H9 (cell line): ENCODE measurements at regions not wholly inside any gene's neighbourhood (a gene's known extent, or its start where the extent isn't known, plus 50 kb on each side); places are given as distances from the start of the nearest gene placed in this dataset.

ENCODE experiments used
- DNase-seq: peaks from one replicate; pipeline ENCODE4 v3.0.0-alpha.2; 2017
- H2AFZ ChIP-seq: one replicate; pipeline ENCODE4 v1.6.1; 2013; ENCODE audit warnings: mild to moderate bottlenecking, low read length, control low read depth, moderate library complexity
- H2AK5ac ChIP-seq: 2 replicates; pipeline ENCODE4 v1.6.1; 2013; ENCODE audit warnings: low read length, control low read depth, mixed read lengths; ENCODE audit not compliant: insufficient read length
- H2BK120ac ChIP-seq: one replicate; pipeline ENCODE4 v1.6.1; 2013; ENCODE audit warnings: low read depth, mild to moderate bottlenecking, low read length, control low read depth, inconsistent platforms; ENCODE audit not compliant: poor library complexity, severe bottlenecking
- H2BK12ac ChIP-seq: 2 replicates; pipeline ENCODE4 v1.6.1; 2013; ENCODE audit warnings: low read length, control low read depth, mixed read lengths, low read depth; ENCODE audit not compliant: insufficient read length
- H2BK15ac ChIP-seq: 2 replicates; pipeline ENCODE4 v1.6.1; 2013; ENCODE audit warnings: low read depth, low read length, control low read depth
- H2BK20ac ChIP-seq: one replicate; pipeline ENCODE4 v1.6.1; 2013; ENCODE audit warnings: low read depth, mild to moderate bottlenecking, low read length, control low read depth, inconsistent platforms; ENCODE audit not compliant: poor library complexity, severe bottlenecking
- H2BK5ac ChIP-seq: 2 replicates; pipeline ENCODE4 v1.6.1; 2013; ENCODE audit warnings: low read length, control low read depth, mixed read lengths; ENCODE audit not compliant: insufficient read length
- H3K14ac ChIP-seq: 2 replicates; pipeline ENCODE4 v1.6.1; 2013; ENCODE audit warnings: low read length, control low read depth; ENCODE audit not compliant: insufficient read depth
- H3K18ac ChIP-seq: 2 replicates; pipeline ENCODE4 v1.6.1; 2013; ENCODE audit warnings: low read depth, mild to moderate bottlenecking, mixed read lengths, low read length, control low read depth; ENCODE audit not compliant: insufficient read length
- H3K23ac ChIP-seq: 2 replicates; pipeline ENCODE4 v1.6.1; 2013; ENCODE audit warnings: low read length, control low read depth, mixed read lengths, low read depth; ENCODE audit not compliant: insufficient read length
- H3K23me2 ChIP-seq: 2 replicates; pipeline ENCODE4 v1.6.1; 2013; ENCODE audit warnings: low read depth, mild to moderate bottlenecking, mixed read lengths, low read length, control low read depth; ENCODE audit not compliant: insufficient read length, poor library complexity, severe bottlenecking
- H3K27ac ChIP-seq: 2 replicates; pipeline ENCODE4 v1.5.1; 2013; ENCODE audit warnings: low read length, control low read depth, mixed read lengths, low read depth; ENCODE audit not compliant: insufficient read length
- H3K27me3 ChIP-seq: 2 replicates; pipeline ENCODE4 v1.6.1; 2013; ENCODE audit warnings: low read length, control low read depth, inconsistent platforms; ENCODE audit not compliant: insufficient read depth
- H3K4ac ChIP-seq: 2 replicates; pipeline ENCODE4 v1.6.1; 2013; ENCODE audit warnings: low read depth, mild to moderate bottlenecking, control low read depth, inconsistent platforms, low read length, moderate library complexity
- H3K4me1 ChIP-seq: 2 replicates; pipeline ENCODE4 v1.6.1; 2013; ENCODE audit warnings: low read length, control low read depth, inconsistent platforms; ENCODE audit not compliant: insufficient read depth
- H3K4me2 ChIP-seq: 2 replicates; pipeline ENCODE4 v1.6.1; 2013; ENCODE audit warnings: low read length, control low read depth, mixed read lengths; ENCODE audit not compliant: insufficient read length, insufficient read depth
- H3K56ac ChIP-seq: 2 replicates; pipeline ENCODE4 v1.6.1; 2013; ENCODE audit warnings: low read depth, mild to moderate bottlenecking, mixed read lengths, low read length, control low read depth; ENCODE audit not compliant: insufficient read length
- H3K79me1 ChIP-seq: 2 replicates; pipeline ENCODE4 v1.6.1; 2013; ENCODE audit warnings: low read depth, mild to moderate bottlenecking, moderate library complexity, low read length, control low read depth, inconsistent platforms; ENCODE audit not compliant: insufficient read depth, poor library complexity, severe bottlenecking
- H3K79me2 ChIP-seq: 2 replicates; pipeline ENCODE4 v1.6.1; 2013; ENCODE audit warnings: low read length, control low read depth, inconsistent platforms; ENCODE audit not compliant: insufficient read depth
- H3K9ac ChIP-seq: 2 replicates; pipeline ENCODE4 v1.6.1; 2013; ENCODE audit warnings: low read length, control low read depth, mixed read lengths; ENCODE audit not compliant: insufficient read length; ENCODE audit errors: extremely low read depth
- H3K9me3 ChIP-seq: one replicate; pipeline ENCODE4 v1.6.1; 2013; ENCODE audit warnings: low read depth, low read length, inconsistent platforms; ENCODE audit not compliant: control insufficient read depth
- H3T11ph ChIP-seq: one replicate; pipeline ENCODE4 v1.6.1; 2013; ENCODE audit warnings: mild to moderate bottlenecking, low read length, control low read depth, inconsistent platforms
- H4K20me1 ChIP-seq: one replicate; pipeline ENCODE4 v1.6.1; 2013; ENCODE audit not compliant: control insufficient read depth, insufficient read length, insufficient read depth
- H4K5ac ChIP-seq: 2 replicates; pipeline ENCODE4 v1.6.1; 2013; ENCODE audit warnings: low read depth, mild to moderate bottlenecking, mixed read lengths, low read length, control low read depth; ENCODE audit not compliant: insufficient read length
- H4K8ac ChIP-seq: replicated peaks from 2 replicates; pipeline ENCODE4 v1.6.1; 2013; ENCODE audit warnings: low read length, control low read depth, mixed read lengths, low read depth; ENCODE audit not compliant: insufficient read length
- H4K91ac ChIP-seq: 2 replicates; pipeline ENCODE4 v1.6.1; 2013; ENCODE audit warnings: low read depth, mild to moderate bottlenecking, moderate library complexity, mixed read lengths, low read length, control low read depth; ENCODE audit not compliant: insufficient read length
- H3K27ac Mint-ChIP-seq, 3 experiments: 2 replicates in 2 of 3; 3 replicates in 1 of 3; pipeline ENCODE4 v1.8.0; 2020 to 2021; ENCODE audit warnings: mixed read lengths in 3 of 3, mild to moderate bottlenecking in 1 of 3, moderate library complexity in 1 of 3
- H3K27me3 Mint-ChIP-seq: 2 replicates; pipeline ENCODE4 v1.8.0; 2021; ENCODE audit warnings: low read depth, mild to moderate bottlenecking, moderate library complexity, mixed read lengths
- H3K36me3 Mint-ChIP-seq, 3 experiments: 2 replicates in 2 of 3; 3 replicates in 1 of 3; pipeline ENCODE4 v1.8.0; 2020 to 2021; ENCODE audit warnings: low read depth in 3 of 3, mixed read lengths in 3 of 3; ENCODE audit not compliant: insufficient read depth in 1 of 3
- H3K4me1 Mint-ChIP-seq, 2 experiments: 2 replicates each; pipeline ENCODE4 v1.8.0; 2020; ENCODE audit warnings: mixed read lengths in 2 of 2
- H3K4me3 Mint-ChIP-seq, 2 experiments: 2 replicates in 1 of 2; 3 replicates in 1 of 2; pipeline ENCODE4 v1.8.0; 2020 to 2021; ENCODE audit warnings: mild to moderate bottlenecking in 2 of 2, mixed read lengths in 2 of 2, moderate library complexity in 1 of 2
- H3K9me3 Mint-ChIP-seq, 2 experiments: 2 replicates in 1 of 2; 3 replicates in 1 of 2; pipeline ENCODE4 v1.8.0; 2020; ENCODE audit warnings: mild to moderate bottlenecking in 2 of 2, mixed read lengths in 2 of 2, moderate library complexity in 1 of 2
- CTCF ChIP-seq: fragments of 200-600 bp; sonication (generic); conservative IDR thresholded peaks from 3 replicates; pipeline ENCODE4 v1.8.0; 2021; ENCODE audit warnings: antibody characterized with exemption, mild to moderate bottlenecking
- WGBS: extraction: QIAGEN DNeasy Blood & Tissue Kit; methylation state at CpG from one replicate; pipeline ENCODE4 v1.1.7; 2013; ENCODE audit warnings: missing lambda C conversion rate, low lambda C conversion rate, mixed read lengths; ENCODE audit not compliant: insufficient read length; ENCODE audit errors: extremely low coverage; 5-methylcytosine and 5-hydroxymethylcytosine counted together

- Mint-ChIP-seq H3K4me1 (no peaks in the 10 kb centered on the region), H3K4me3 (no peak overlapping the region), H3K36me3 (peaks cover 0 to 10% (median 3%) of the 10 kb centered on the region in 3 experiments; a peak in 3 of 7 replicates), H3K27me3 (no peaks in the 10 kb centered on the region), H3K9me3 (peaks cover 64 to 67% of the 10 kb centered on the region in 2 experiments), H3K27ac (no peak overlapping the region)
- no peak overlapping the region for H4K5ac ChIP-seq
- H2BK120ac ChIP-seq, result no peak overlapping the region
- H2BK12ac ChIP-seq, result no peak overlapping the region
- H3K56ac ChIP-seq, result no peak overlapping the region
- TF ChIP-seq CTCF, result no peak
- no peak overlapping the region for H3T11ph ChIP-seq
- peaks cover 48% of the 10 kb centered on the region for H3K9me3 ChIP-seq
- no CpG with 5 or more reads among the region's 3 CpGs for WGBS
- H2BK20ac ChIP-seq, result no peak overlapping the region
- H2BK15ac ChIP-seq, result no peak overlapping the region
- H3K27ac ChIP-seq, result no peak overlapping the region
- no peaks in the 10 kb centered on the region for H3K23me2 ChIP-seq
- no peaks in the 10 kb centered on the region for H4K20me1 ChIP-seq
- H3K79me2 ChIP-seq, result no peaks in the 10 kb centered on the region
- no peak for DNase-seq
- H3K4ac ChIP-seq, result no peak overlapping the region
- H2BK5ac ChIP-seq, result no peak overlapping the region
- H2AK5ac ChIP-seq, result no peak overlapping the region
- no peak overlapping the region for H3K9ac ChIP-seq
- H3K18ac ChIP-seq, result no peak overlapping the region
- no peaks in the 10 kb centered on the region for H3K27me3 ChIP-seq
- H3K23ac ChIP-seq, result no peak overlapping the region
- no peak overlapping the region for H4K91ac ChIP-seq
- H4K8ac ChIP-seq, result no peak overlapping the region
- H3K4me2 ChIP-seq, result no peak overlapping the region
- no peak overlapping the region for H3K14ac ChIP-seq
- no peak overlapping the region for H2AFZ ChIP-seq
- H3K4me1 ChIP-seq, result no peaks in the 10 kb centered on the region
- H3K79me1 ChIP-seq, result no peaks in the 10 kb centered on the region
These were observed 962.1 kb downstream of the KCNJ18 start for GRCh38 chr17:22654447-22654846.
